ENCODE measurements at regions not wholly inside any gene's neighbourhood (a gene's known extent, or its start where the extent isn't known, plus 50 kb on each side); places are given as distances from the start of the nearest gene placed in this dataset.

DNA sequence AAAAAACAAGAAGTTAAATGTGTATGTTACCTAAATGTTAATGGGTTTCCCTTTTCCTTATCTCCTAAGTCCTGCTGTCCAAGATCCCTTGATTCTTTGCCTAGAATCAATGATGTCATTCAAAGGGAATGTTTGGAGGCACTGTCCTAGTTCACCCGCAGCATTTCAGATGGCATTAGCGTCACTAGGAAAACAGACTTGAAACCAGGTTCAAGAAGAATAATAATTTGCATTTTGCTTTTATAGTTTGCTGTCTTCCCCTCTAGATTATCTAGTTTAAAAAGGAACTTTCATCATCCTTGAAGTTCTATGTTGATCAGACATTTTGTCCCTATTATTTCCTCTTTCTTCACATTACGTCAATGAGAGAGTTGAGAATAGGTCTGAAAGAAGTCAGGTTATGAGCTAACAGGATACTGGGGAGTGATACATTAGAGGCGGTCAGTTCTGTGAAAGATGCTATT, 234.1 kb upstream of the PGRMC2 start:
- no TSS peak for BruUV-seq (replicated peaks)
- ChIA-PET CTCF (ENCODE audit: unreplicated experiment) (no interaction called here), POLR2A (interaction anchor here (0.6 to 1.5 kb wide), 2 partner anchors 160 to 753 kb away, joined by 3 to 4 read pairs; no protein-coding TSS in a partner anchor)
- H3K36me3 ChIP-seq (ENCODE audit: insufficient read depth, low read length) = no peaks in the 10 kb centered on the region
- H3K4me3 ChIP-seq (ENCODE audit: low read depth, low read length, poor library complexity, severe bottlenecking) = no peak overlapping the region
- H3K27ac ChIP-seq (ENCODE audit: low read depth, low read length, poor library complexity, severe bottlenecking) = no peak overlapping the region
- TF ChIP-seq, protein P1, sequence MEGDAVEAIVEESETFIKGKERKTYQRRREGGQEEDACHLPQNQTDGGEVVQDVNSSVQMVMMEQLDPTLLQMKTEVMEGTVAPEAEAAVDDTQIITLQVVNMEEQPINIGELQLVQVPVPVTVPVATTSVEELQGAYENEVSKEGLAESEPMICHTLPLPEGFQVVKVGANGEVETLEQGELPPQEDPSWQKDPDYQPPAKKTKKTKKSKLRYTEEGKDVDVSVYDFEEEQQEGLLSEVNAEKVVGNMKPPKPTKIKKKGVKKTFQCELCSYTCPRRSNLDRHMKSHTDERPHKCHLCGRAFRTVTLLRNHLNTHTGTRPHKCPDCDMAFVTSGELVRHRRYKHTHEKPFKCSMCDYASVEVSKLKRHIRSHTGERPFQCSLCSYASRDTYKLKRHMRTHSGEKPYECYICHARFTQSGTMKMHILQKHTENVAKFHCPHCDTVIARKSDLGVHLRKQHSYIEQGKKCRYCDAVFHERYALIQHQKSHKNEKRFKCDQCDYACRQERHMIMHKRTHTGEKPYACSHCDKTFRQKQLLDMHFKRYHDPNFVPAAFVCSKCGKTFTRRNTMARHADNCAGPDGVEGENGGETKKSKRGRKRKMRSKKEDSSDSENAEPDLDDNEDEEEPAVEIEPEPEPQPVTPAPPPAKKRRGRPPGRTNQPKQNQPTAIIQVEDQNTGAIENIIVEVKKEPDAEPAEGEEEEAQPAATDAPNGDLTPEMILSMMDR (conservative IDR thresholded peaks at IDR 0.05; ENCODE audit: low read length) = no peak
- no peak for TF ChIP-seq EZH2phosphoT487 (IDR thresholded peaks at IDR 0.05; ENCODE audit: borderline replicate concordance, low read depth, low read length)
- no peaks in the 10 kb centered on the region for H3K9me3 ChIP-seq (ENCODE audit: low read length)
- no peaks in the 10 kb centered on the region for H4K20me1 ChIP-seq (ENCODE audit: insufficient read depth, low read length)
- intact Hi-C loops (cut with micrococcal nuclease; ENCODE audit: unreplicated experiment) = no loop called here
- H3K9me2 ChIP-seq (ENCODE audit: insufficient read depth, low read length) = no peaks in the 10 kb centered on the region
- DNase-seq (ENCODE audit: low spot score) = no peak
- H3K4me2 ChIP-seq (ENCODE audit: low read length) = no peak overlapping the region
- no peaks in the 10 kb centered on the region for H3K4me1 ChIP-seq (ENCODE audit: insufficient read depth, low read length, poor library complexity, severe bottlenecking)
- no peak overlapping the region for H2AFZ ChIP-seq (ENCODE audit: low read length)
- H3K79me2 ChIP-seq (ENCODE audit: insufficient read depth, low read depth, low read length) = no peaks in the 10 kb centered on the region

DNA sequence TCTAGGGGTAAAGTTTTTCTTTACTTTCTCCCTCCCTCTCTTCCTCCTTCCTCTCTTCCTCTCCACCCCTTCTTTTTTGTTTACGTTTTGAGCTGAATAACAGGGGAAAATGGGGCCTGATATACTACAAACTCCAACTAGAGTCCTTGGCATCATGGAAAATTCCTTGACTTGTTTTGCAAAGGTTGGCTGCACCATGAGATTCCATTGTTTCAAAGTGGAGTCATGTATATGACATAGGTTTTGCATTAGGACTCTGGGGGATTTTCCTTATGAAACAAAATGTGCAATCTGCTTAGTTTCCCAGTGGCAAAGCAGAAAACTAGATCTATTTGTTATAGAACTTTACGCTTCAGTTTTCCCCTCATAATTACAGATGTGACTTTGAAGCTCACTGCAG, 233.5 kb upstream of the PGRMC2 start:
- Histone ChIP-seq H3K9me2 (ENCODE audit: insufficient read depth, low read length) (no peaks in the 10 kb centered on the region), H3K36me3 (ENCODE audit: insufficient read depth, low read length) (no peaks in the 10 kb centered on the region), H3K79me2 (ENCODE audit: insufficient read depth, low read depth, low read length) (no peaks in the 10 kb centered on the region), H3K4me3 (ENCODE audit: low read depth, low read length, poor library complexity, severe bottlenecking) (no peak overlapping the region), H3K9me3 (ENCODE audit: low read length) (no peaks in the 10 kb centered on the region), H2AFZ (ENCODE audit: low read length) (no peak overlapping the region), H3K27ac (ENCODE audit: low read depth, low read length, poor library complexity, severe bottlenecking) (no peak overlapping the region), H3K4me2 (ENCODE audit: low read length) (no peak overlapping the region), H3K4me1 (ENCODE audit: insufficient read depth, low read length, poor library complexity, severe bottlenecking) (no peaks in the 10 kb centered on the region), H4K20me1 (ENCODE audit: insufficient read depth, low read length) (no peaks in the 10 kb centered on the region)
- POLR2A ChIA-PET = interaction anchor here (1.5 kb wide), 1 partner anchor 159 kb away, joined by 4 read pairs; no protein-coding TSS in a partner anchor
- BruUV-seq (replicated peaks) = no TSS peak
- TF ChIP-seq, protein P1 (conservative IDR thresholded peaks at IDR 0.05; ENCODE audit: low read length) = no peak
- TF ChIP-seq EZH2phosphoT487 (IDR thresholded peaks at IDR 0.05; ENCODE audit: borderline replicate concordance, low read depth, low read length) = no peak
- intact Hi-C loops (cut with micrococcal nuclease; ENCODE audit: unreplicated experiment) = no loop called here
- no peak for DNase-seq (ENCODE audit: low spot score)
- CTCF ChIA-PET (ENCODE audit: unreplicated experiment) = no interaction called here

DNA sequence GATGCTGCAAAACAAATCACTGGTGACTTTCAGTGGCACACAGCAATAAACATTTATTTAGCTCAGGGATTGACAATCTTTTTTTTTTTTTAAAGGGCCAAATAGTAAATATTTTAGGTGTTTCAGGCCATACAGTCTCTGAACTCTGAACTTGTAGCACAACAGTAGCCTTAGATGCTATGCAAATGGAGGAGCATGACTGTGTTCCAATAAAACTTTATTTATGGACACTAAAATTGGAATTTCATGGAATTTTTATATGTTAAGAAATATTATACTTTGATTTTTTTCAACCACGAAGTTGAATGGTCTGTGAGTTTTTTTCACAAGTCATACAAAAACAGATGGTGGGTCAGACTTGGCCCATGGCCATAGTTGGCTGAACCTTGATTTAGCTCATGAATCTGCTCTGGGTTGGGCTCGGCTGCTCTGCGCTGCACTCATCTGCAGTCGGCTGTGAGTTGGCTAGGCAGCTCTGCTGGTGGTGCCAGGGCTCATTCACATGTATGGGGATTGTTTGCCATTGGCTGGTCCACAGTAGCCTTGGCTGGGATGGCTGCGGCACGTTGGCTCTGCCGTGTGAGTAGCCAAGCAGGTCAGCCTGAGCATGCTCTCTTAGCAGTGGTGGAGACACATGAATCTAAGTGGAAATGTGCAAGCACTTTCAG, 231.7 kb upstream of the PGRMC2 start:
- H3K9me3 ChIP-seq (ENCODE audit: low read length) = no peaks in the 10 kb centered on the region
- H3K4me2 ChIP-seq (ENCODE audit: low read length) = no peak overlapping the region
- H3K4me1 ChIP-seq (ENCODE audit: insufficient read depth, low read length, poor library complexity, severe bottlenecking) = no peaks in the 10 kb centered on the region
- H3K4me3 ChIP-seq (ENCODE audit: low read depth, low read length, poor library complexity, severe bottlenecking) = no peak overlapping the region
- H3K79me2 ChIP-seq (ENCODE audit: insufficient read depth, low read depth, low read length) = no peaks in the 10 kb centered on the region
- intact Hi-C loops (cut with micrococcal nuclease; ENCODE audit: unreplicated experiment) = no loop called here
- no peak overlapping the region for H2AFZ ChIP-seq (ENCODE audit: low read length)
- BruUV-seq (replicated peaks) = no TSS peak
- TF ChIP-seq, protein P1 (conservative IDR thresholded peaks at IDR 0.05; ENCODE audit: low read length) = no peak
- TF ChIP-seq EZH2phosphoT487 (IDR thresholded peaks at IDR 0.05; ENCODE audit: borderline replicate concordance, low read depth, low read length) = no peak
- H3K36me3 ChIP-seq (ENCODE audit: insufficient read depth, low read length) = no peaks in the 10 kb centered on the region
- no peaks in the 10 kb centered on the region for H3K9me2 ChIP-seq (ENCODE audit: insufficient read depth, low read length)
- H4K20me1 ChIP-seq (ENCODE audit: insufficient read depth, low read length) = no peaks in the 10 kb centered on the region
- no peak for DNase-seq (ENCODE audit: low spot score)
- H3K27ac ChIP-seq (ENCODE audit: low read depth, low read length, poor library complexity, severe bottlenecking) = no peak overlapping the region
- ChIA-PET POLR2A (interaction anchor here (0.6 to 2.4 kb wide), 3 partner anchors 15 to 76 kb away, joined by 4 to 6 read pairs (median 4); no protein-coding TSS in a partner anchor), CTCF (ENCODE audit: unreplicated experiment) (no interaction called here)
